ENCODE measurements at regions not wholly inside any gene's neighbourhood (a gene's known extent, or its start where the extent isn't known, plus 50 kb on each side); places are given as distances from the start of the nearest gene placed in this dataset.

GRCh38 chr10:93225938-93226337 is 152.2 kb downstream of the CYP26A1 start:
- TF ChIP-seq MAX (IDR thresholded peaks at IDR 0.05; ENCODE audit: low read depth) (no peak), POLR2AphosphoS5 (IDR thresholded peaks at IDR 0.05; ENCODE audit: low read depth, low read length) (no peak), JUND (IDR thresholded peaks at IDR 0.05) (no peak), TAF1 (IDR thresholded peaks at IDR 0.05; ENCODE audit: borderline replicate concordance, low read depth, low read length) (no peak), CTCF (IDR thresholded peaks at IDR 0.05) (no peak), CHD2 (IDR thresholded peaks at IDR 0.05; ENCODE audit: low read length, partially characterized antibody) (no peak), TCF12 (IDR thresholded peaks at IDR 0.05) (no peak)
